B cell (primary cell): ENCODE measurements at regions not wholly inside any gene's neighbourhood (a gene's known extent, or its start where the extent isn't known, plus 50 kb on each side); places are given as distances from the start of the nearest gene placed in this dataset.

Source experiments
- ATAC-seq: fragments of 200-7000 bp; cut with Tn5 transposase; one replicate; pipeline ENCODE4 v1.10.0; 2021; ENCODE audit warnings: low read depth, mild to moderate bottlenecking, moderate number of reproducible peaks, moderate library complexity
- CTCF ChIA-PET: fragments of 350-600 bp; sonication (Branson Sonifier 250); formaldehyde crosslinking; loops from one replicate; lab custom pipeline; 2021; ENCODE audit warnings: antibody characterized with exemption, inconsistent platforms; lab: Charles Lee
- POLR2A ChIA-PET: fragments of 350-600 bp; sonication (Branson Sonifier 250); formaldehyde crosslinking; loops from one replicate; lab custom pipeline; 2021; ENCODE audit warnings: antibody characterized with exemption; lab: Charles Lee
- DNase-seq: peaks from one replicate; pipeline ENCODE4 v3.0.0; 2013
- H2AFZ ChIP-seq: 2 replicates; pipeline ENCODE4 v1.6.1; 2012; ENCODE audit warnings: mild to moderate bottlenecking, low read depth, low read length; ENCODE audit not compliant: insufficient read depth, poor library complexity, severe bottlenecking
- H3K27ac ChIP-seq, 2 donors: 1 replicate in 1 of 2; 2 replicates in 1 of 2; pipeline ENCODE4 v1.5.1; 2012 to 2013; ENCODE audit warnings: low read length in 2 of 2, mild to moderate bottlenecking in 2 of 2, moderate library complexity in 1 of 2
- H3K27me3 ChIP-seq, 4 experiments: fragments of 200-600 bp in 1 of 4; sonication (generic) in 1 of 4; replicated peaks in 1 of 4; 1 replicate in 2 of 4; 2 replicates in 2 of 4; pipeline versions ENCODE4 v1.6.1 to v1.7.0; 2013 to 2016; ENCODE audit warnings: low read length in 3 of 4, mild to moderate bottlenecking in 2 of 4, mixed read lengths in 1 of 4, moderate library complexity in 1 of 4; ENCODE audit not compliant: insufficient read depth in 4 of 4, control insufficient read depth in 3 of 4; ENCODE audit errors: control extremely low read depth in 1 of 4
- H3K36me3 ChIP-seq, 2 experiments: replicated peaks in 1 of 2; 1 replicate in 1 of 2; 2 replicates in 1 of 2; pipeline versions ENCODE4 v1.6.1 to v1.7.1; 2013; ENCODE audit warnings: low read length in 1 of 2; ENCODE audit not compliant: insufficient read depth in 2 of 2, control insufficient read depth in 1 of 2; ENCODE audit errors: control extremely low read depth in 1 of 2, extremely low read depth in 1 of 2
- H3K4me1 ChIP-seq, 2 donors: fragments of 200-600 bp in 1 of 2; sonication (generic) in 1 of 2; 1 replicate in 1 of 2; 2 replicates in 1 of 2; pipeline versions ENCODE4 v1.5.1 to v1.6.1; 2013 to 2017; ENCODE audit warnings: low read length in 2 of 2; ENCODE audit not compliant: control insufficient read depth in 2 of 2, insufficient read depth in 2 of 2
- H3K4me2 ChIP-seq: replicated peaks from 2 replicates; pipeline ENCODE3; 2012; ENCODE audit warnings: mild to moderate bottlenecking, low read depth, low read length; ENCODE audit not compliant: poor library complexity, severe bottlenecking
- H3K4me3 ChIP-seq, 5 experiments: fragments of 200-600 bp in 1 of 5; sonication (generic) in 1 of 5; 1 replicate in 3 of 5; 2 replicates in 2 of 5; pipeline versions ENCODE4 v1.5.1 to v1.7.0; 2011 to 2016; ENCODE audit warnings: low read length in 4 of 5, mild to moderate bottlenecking in 4 of 5, low read depth in 2 of 5, control low read depth in 1 of 5, moderate library complexity in 1 of 5; ENCODE audit not compliant: insufficient read depth in 1 of 5; ENCODE audit errors: control extremely low read depth in 1 of 5, extremely low read depth in 1 of 5
- H3K79me2 ChIP-seq: fragments of 200-600 bp; sonication (generic); one replicate; pipeline ENCODE4 v1.6.0; 2016; ENCODE audit warnings: low read length; ENCODE audit not compliant: control insufficient read depth, insufficient read depth
- H3K9ac ChIP-seq: fragments of 200-600 bp; sonication (generic); 2 replicates; pipeline ENCODE4 v1.6.1; 2017; ENCODE audit warnings: mild to moderate bottlenecking, low read length, moderate library complexity
- H3K9me3 ChIP-seq, 3 donors: one replicate each; pipeline versions ENCODE4 v1.6.1 to v1.7.1; 2013; ENCODE audit warnings: low read length in 2 of 3; ENCODE audit not compliant: control insufficient read depth in 2 of 3, insufficient read depth in 1 of 3; ENCODE audit errors: control extremely low read depth in 1 of 3
- H4K20me1 ChIP-seq: 2 replicates; pipeline ENCODE4 v1.6.0; 2012; ENCODE audit warnings: mild to moderate bottlenecking, low read length; ENCODE audit not compliant: insufficient read depth, control insufficient read depth, poor library complexity, severe bottlenecking
- H3K27ac Mint-ChIP-seq: one replicate; pipeline ENCODE4 v1.8.0; 2021; ENCODE audit warnings: mixed read lengths
- H3K27me3 Mint-ChIP-seq: one replicate; pipeline ENCODE4 v1.8.0; 2021; ENCODE audit warnings: mixed read lengths
- H3K4me1 Mint-ChIP-seq: one replicate; pipeline ENCODE4 v1.8.0; 2021; ENCODE audit warnings: mixed read lengths
- H3K4me3 Mint-ChIP-seq: one replicate; pipeline ENCODE4 v1.8.0; 2021; ENCODE audit warnings: mixed read lengths
- H3K9me3 Mint-ChIP-seq: one replicate; pipeline ENCODE4 v1.8.0; 2022; ENCODE audit warnings: mixed read lengths; ENCODE audit not compliant: insufficient read depth
- CTCF ChIP-seq: fragments of 200-600 bp; IDR thresholded peaks from one replicate; pipeline ENCODE4 v1.8.0; 2022; ENCODE audit warnings: antibody characterized with exemption, mild to moderate bottlenecking
- EZH2 ChIP-seq: IDR thresholded peaks from 2 replicates; pipeline ENCODE4 v1.6.1; 2012; ENCODE audit warnings: borderline replicate concordance, low read depth, mild to moderate bottlenecking, moderate library complexity, low read length; ENCODE audit not compliant: insufficient read depth, poor library complexity, severe bottlenecking
- WGBS: methylation state at CpG from one replicate; pipeline ENCODE4 v1.1.5; 2013; ENCODE audit warnings: missing lambda C conversion rate; ENCODE audit not compliant: insufficient coverage; 5-methylcytosine and 5-hydroxymethylcytosine counted together
- intact Hi-C: fragments of 100-400 bp; cut with micrococcal nuclease; formaldehyde crosslinking; loops from one replicate; pipeline ENCODE4 v1.10.0; 2022

GRCh38 chr3:88712552-88712951, 394.9 kb upstream of the EPHA3 start:
- Histone ChIP-seq H3K9me3 (peaks cover 0 to 8% (median 0%) of the 10 kb centered on the region in 3 donors), H3K9ac (no peak overlapping the region), H3K79me2 (no peaks in the 10 kb centered on the region), H3K4me3 (no peak overlapping the region), H3K4me1 (no peaks in the 10 kb centered on the region), H4K20me1 (no peaks in the 10 kb centered on the region), H3K27me3 (no peaks in the 10 kb centered on the region), H2AFZ (no peak overlapping the region), H3K4me2 (no peak overlapping the region), H3K27ac (no peak overlapping the region), H3K36me3 (no peaks in the 10 kb centered on the region)
- Mint-ChIP-seq H3K27me3 (no peaks in the 10 kb centered on the region), H3K4me3 (no peak overlapping the region), H3K27ac (no peak overlapping the region), H3K9me3 (peaks cover 2% of the 10 kb centered on the region), H3K4me1 (no peaks in the 10 kb centered on the region)
- no peak for TF ChIP-seq EZH2
- no peak for TF ChIP-seq CTCF
- CTCF ChIA-PET, result no interaction called here
- DNase-seq (no peak), ATAC-seq (no peak)
- 100% methylated on average over 1 of the region's 2 CpGs for WGBS
- POLR2A ChIA-PET, result no interaction called here
- intact Hi-C loops, result no loop called here

- H3K36me3 ChIP-seq, result no peaks in the 10 kb centered on the region
- intact Hi-C loops, result no loop called here
- Mint-ChIP-seq H3K27me3 (no peaks in the 10 kb centered on the region), H3K4me1 (no peaks in the 10 kb centered on the region), H3K9me3 (peaks cover 2% of the 10 kb centered on the region), H3K27ac (no peak overlapping the region), H3K4me3 (no peak overlapping the region)
- 83% methylated on average over 2 of the region's 2 CpGs for WGBS
- ATAC-seq (no peak), DNase-seq (no peak)
- CTCF ChIA-PET, result no interaction called here
- peaks cover 0 to 8% (median 0%) of the 10 kb centered on the region in 3 donors for H3K9me3 ChIP-seq
- no peaks in the 10 kb centered on the region for H3K27me3 ChIP-seq
- no peaks in the 10 kb centered on the region for H3K4me1 ChIP-seq
- POLR2A ChIA-PET, result no interaction called here
- no peak overlapping the region for H3K9ac ChIP-seq
- no peaks in the 10 kb centered on the region for H3K79me2 ChIP-seq
- H2AFZ ChIP-seq, result no peak overlapping the region
- H3K4me3 ChIP-seq, result no peak overlapping the region
- no peak for TF ChIP-seq EZH2
- TF ChIP-seq CTCF, result no peak
- H3K27ac ChIP-seq, result no peak overlapping the region
- no peak overlapping the region for H3K4me2 ChIP-seq
- no peaks in the 10 kb centered on the region for H4K20me1 ChIP-seq
Observed at GRCh38 chr3:88713233-88713691, 394.2 kb upstream of the EPHA3 start.
